ENCODE measurements at regions not wholly inside any gene's neighbourhood (a gene's known extent, or its start where the extent isn't known, plus 50 kb on each side); places are given as distances from the start of the nearest gene placed in this dataset.
"Not testable (repeated sequence)": the region's sequence is repeated elsewhere in the genome, so short reads cannot be mapped to it uniquely, and the experiment has no call there.

GRCh38 chr7:58085444-58085843 is 635.5 kb downstream of the ZNF716 start:
- not testable (repeated sequence) for H3K27ac Mint-ChIP-seq (ENCODE audit: unreplicated experiment); H3K9me3 Mint-ChIP-seq (ENCODE audit: unreplicated experiment); H3K4me3 Mint-ChIP-seq (ENCODE audit: unreplicated experiment); H3K27me3 Mint-ChIP-seq (ENCODE audit: unreplicated experiment); H3K36me3 Mint-ChIP-seq (ENCODE audit: unreplicated experiment); H3K4me1 Mint-ChIP-seq (ENCODE audit: low read depth, unreplicated experiment); DNase-seq

- no peaks in the 10 kb centered on the region for H3K4me1 Mint-ChIP-seq (ENCODE audit: low read depth, unreplicated experiment)
- DNase-seq, result no peak
- H3K4me3 Mint-ChIP-seq (ENCODE audit: unreplicated experiment), result no peak overlapping the region
- H3K9me3 Mint-ChIP-seq (ENCODE audit: unreplicated experiment), result peaks cover 14% of the 10 kb centered on the region
- no peak overlapping the region for H3K27ac Mint-ChIP-seq (ENCODE audit: unreplicated experiment)
- peaks cover 7% of the 10 kb centered on the region for H3K36me3 Mint-ChIP-seq (ENCODE audit: unreplicated experiment)
- no peak for TF ChIP-seq CTCF (IDR thresholded peaks at IDR 0.05; ENCODE audit: partially characterized antibody, unreplicated experiment)
- peaks cover 4% of the 10 kb centered on the region for H3K27me3 Mint-ChIP-seq (ENCODE audit: unreplicated experiment)
Observed at GRCh38 chr7:58086461-58086860, 636.5 kb downstream of the ZNF716 start.

GRCh38 chr7:58086871-58087535 is 637.0 kb downstream of the ZNF716 start:
- Mint-ChIP-seq H3K9me3 (ENCODE audit: unreplicated experiment) (peaks cover 14% of the 10 kb centered on the region), H3K27ac (ENCODE audit: unreplicated experiment) (no peak overlapping the region), H3K4me3 (ENCODE audit: unreplicated experiment) (no peak overlapping the region), H3K36me3 (ENCODE audit: unreplicated experiment) (peaks cover 7% of the 10 kb centered on the region), H3K4me1 (ENCODE audit: low read depth, unreplicated experiment) (no peaks in the 10 kb centered on the region), H3K27me3 (ENCODE audit: unreplicated experiment) (peaks cover 4% of the 10 kb centered on the region)
- DNase-seq, result peak; percentile 5
- no peak for TF ChIP-seq CTCF (IDR thresholded peaks at IDR 0.05; ENCODE audit: partially characterized antibody, unreplicated experiment)

GRCh38 chr7:58087536-58088190 is 637.7 kb downstream of the ZNF716 start:
- Mint-ChIP-seq H3K27me3 (ENCODE audit: unreplicated experiment) (peaks cover 4% of the 10 kb centered on the region), H3K36me3 (ENCODE audit: unreplicated experiment) (peaks cover 7% of the 10 kb centered on the region)
- no peak for TF ChIP-seq CTCF (IDR thresholded peaks at IDR 0.05; ENCODE audit: partially characterized antibody, unreplicated experiment)

GRCh38 chr7:58088191-58088560 is 638.2 kb downstream of the ZNF716 start:
- H3K4me1 Mint-ChIP-seq (ENCODE audit: low read depth, unreplicated experiment); H3K27ac Mint-ChIP-seq (ENCODE audit: unreplicated experiment); H3K4me3 Mint-ChIP-seq (ENCODE audit: unreplicated experiment); H3K27me3 Mint-ChIP-seq (ENCODE audit: unreplicated experiment); H3K36me3 Mint-ChIP-seq (ENCODE audit: unreplicated experiment); DNase-seq: not testable (repeated sequence)
- H3K9me3 Mint-ChIP-seq (ENCODE audit: unreplicated experiment), result peaks cover 14% of the 10 kb centered on the region

More at GRCh38 chr7:58087536-58088190, 637.7 kb downstream of the ZNF716 start:
- H3K27ac Mint-ChIP-seq (ENCODE audit: unreplicated experiment), result no peak overlapping the region
- H3K4me1 Mint-ChIP-seq (ENCODE audit: low read depth, unreplicated experiment), result no peaks in the 10 kb centered on the region
- H3K9me3 Mint-ChIP-seq (ENCODE audit: unreplicated experiment), result peaks cover 14% of the 10 kb centered on the region
- DNase-seq, result no peak
- H3K4me3 Mint-ChIP-seq (ENCODE audit: unreplicated experiment), result no peak overlapping the region

GRCh38 chr7:58091063-58091462 is 641.1 kb downstream of the ZNF716 start:
- not testable (repeated sequence) for H3K4me1 Mint-ChIP-seq (ENCODE audit: low read depth, unreplicated experiment); H3K4me3 Mint-ChIP-seq (ENCODE audit: unreplicated experiment); H3K27me3 Mint-ChIP-seq (ENCODE audit: unreplicated experiment); DNase-seq; H3K36me3 Mint-ChIP-seq (ENCODE audit: unreplicated experiment)
- Mint-ChIP-seq H3K9me3 (ENCODE audit: unreplicated experiment) (peaks cover 16% of the 10 kb centered on the region), H3K27ac (ENCODE audit: unreplicated experiment) (peak overlapping the region; percentile 2)
